Brain microvascular endothelial cell (primary cell): ENCODE measurements at regions not wholly inside any gene's neighbourhood (a gene's known extent, or its start where the extent isn't known, plus 50 kb on each side); places are given as distances from the start of the nearest gene placed in this dataset.

Experiments
- DNase-seq: peaks from one replicate; pipeline ENCODE4 v3.0.0-alpha.2; 2020
- H3K27ac ChIP-seq: fragments of 250-450 bp; sonication (Bioruptor Pico); 2 replicates; pipeline ENCODE4 v1.5.1; 2020; ENCODE audit warnings: mild to moderate bottlenecking, moderate library complexity
- H3K27me3 ChIP-seq: fragments of 250-450 bp; sonication (Bioruptor Pico); replicated peaks from 2 replicates; pipeline ENCODE4 v1.5.1; 2020; ENCODE audit warnings: mild to moderate bottlenecking
- H3K36me3 ChIP-seq: fragments of 250-450 bp; sonication (Bioruptor Pico); replicated peaks from 2 replicates; pipeline ENCODE4 v1.5.1; 2020; ENCODE audit warnings: mild to moderate bottlenecking
- H3K4me3 ChIP-seq: 2 replicates; pipeline ENCODE4 v1.5.1; 2011; ENCODE audit warnings: low read depth, mild to moderate bottlenecking, control low read depth, low read length, moderate library complexity
- in situ Hi-C: cut with HindIII; loops from 2 replicates; pipeline ENCODE4 v1.10.0; 2017; ENCODE audit warnings: low sequenced_read_pairs, low pct_ligation_motif_present
- TF ChIP-seq, protein P1 (sequence below): IDR thresholded peaks from 2 replicates; pipeline ENCODE4 v1.5.1; 2011; ENCODE audit warnings: low read depth, mild to moderate bottlenecking, moderate library complexity, low read length, control low read depth, inconsistent platforms; ENCODE audit errors: missing control alignments

DNA sequence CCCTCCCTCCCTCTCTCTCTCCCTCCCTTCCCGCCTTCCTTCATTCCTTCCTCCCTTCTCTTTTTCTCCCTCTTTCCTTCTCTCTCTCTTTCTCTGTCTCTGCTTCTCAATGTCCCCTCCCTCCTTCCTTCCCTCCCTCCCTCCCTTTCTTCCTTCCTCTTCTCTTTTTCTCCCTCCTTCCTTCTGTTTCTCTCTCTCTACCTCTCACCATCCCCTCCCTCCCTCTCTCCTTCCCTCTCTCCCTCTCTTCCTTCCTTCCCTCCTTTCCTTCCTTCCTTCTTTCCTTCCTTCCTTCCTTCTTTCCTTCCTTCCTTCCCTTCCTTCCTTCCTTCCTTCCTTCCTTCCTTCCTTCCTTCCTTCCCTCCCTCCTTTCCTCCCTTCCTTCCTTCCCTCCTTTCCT is 504.6 kb downstream of the EPHA3 start:
- DNase-seq: no peak
- Histone ChIP-seq H3K36me3 (no peaks in the 10 kb centered on the region), H3K27ac (no peak overlapping the region), H3K27me3 (no peaks in the 10 kb centered on the region), H3K4me3 (no peak overlapping the region)
- TF ChIP-seq, protein P1, sequence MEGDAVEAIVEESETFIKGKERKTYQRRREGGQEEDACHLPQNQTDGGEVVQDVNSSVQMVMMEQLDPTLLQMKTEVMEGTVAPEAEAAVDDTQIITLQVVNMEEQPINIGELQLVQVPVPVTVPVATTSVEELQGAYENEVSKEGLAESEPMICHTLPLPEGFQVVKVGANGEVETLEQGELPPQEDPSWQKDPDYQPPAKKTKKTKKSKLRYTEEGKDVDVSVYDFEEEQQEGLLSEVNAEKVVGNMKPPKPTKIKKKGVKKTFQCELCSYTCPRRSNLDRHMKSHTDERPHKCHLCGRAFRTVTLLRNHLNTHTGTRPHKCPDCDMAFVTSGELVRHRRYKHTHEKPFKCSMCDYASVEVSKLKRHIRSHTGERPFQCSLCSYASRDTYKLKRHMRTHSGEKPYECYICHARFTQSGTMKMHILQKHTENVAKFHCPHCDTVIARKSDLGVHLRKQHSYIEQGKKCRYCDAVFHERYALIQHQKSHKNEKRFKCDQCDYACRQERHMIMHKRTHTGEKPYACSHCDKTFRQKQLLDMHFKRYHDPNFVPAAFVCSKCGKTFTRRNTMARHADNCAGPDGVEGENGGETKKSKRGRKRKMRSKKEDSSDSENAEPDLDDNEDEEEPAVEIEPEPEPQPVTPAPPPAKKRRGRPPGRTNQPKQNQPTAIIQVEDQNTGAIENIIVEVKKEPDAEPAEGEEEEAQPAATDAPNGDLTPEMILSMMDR: no peak
- in situ Hi-C loops: no loop called here

DNA sequence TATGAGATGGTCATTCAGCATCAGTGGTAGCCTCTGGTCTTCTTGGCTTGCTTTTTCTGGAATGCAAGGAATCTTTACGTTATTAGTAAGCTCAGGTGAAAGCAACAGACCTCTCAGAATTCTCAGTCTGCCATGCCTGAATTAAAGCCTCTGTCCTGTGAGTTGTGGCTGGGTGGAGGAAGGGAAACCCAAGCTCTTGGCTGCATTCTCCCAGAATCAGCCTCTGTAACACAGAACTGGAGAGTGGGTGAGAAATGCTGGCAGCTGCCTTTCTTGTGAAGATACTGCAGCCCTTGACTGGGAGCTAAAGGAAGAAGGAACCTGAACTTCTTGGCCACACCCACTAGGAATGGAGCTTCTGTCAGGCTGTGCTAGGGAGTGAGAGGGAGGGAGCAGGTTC is 505.8 kb downstream of the EPHA3 start:
- H3K4me3 ChIP-seq: no peak overlapping the region
- in situ Hi-C loops: no loop called here
- no peak overlapping the region for H3K27ac ChIP-seq
- no peak for DNase-seq
- H3K27me3 ChIP-seq: no peaks in the 10 kb centered on the region
- TF ChIP-seq, protein P1: no peak
- no peaks in the 10 kb centered on the region for H3K36me3 ChIP-seq

DNA sequence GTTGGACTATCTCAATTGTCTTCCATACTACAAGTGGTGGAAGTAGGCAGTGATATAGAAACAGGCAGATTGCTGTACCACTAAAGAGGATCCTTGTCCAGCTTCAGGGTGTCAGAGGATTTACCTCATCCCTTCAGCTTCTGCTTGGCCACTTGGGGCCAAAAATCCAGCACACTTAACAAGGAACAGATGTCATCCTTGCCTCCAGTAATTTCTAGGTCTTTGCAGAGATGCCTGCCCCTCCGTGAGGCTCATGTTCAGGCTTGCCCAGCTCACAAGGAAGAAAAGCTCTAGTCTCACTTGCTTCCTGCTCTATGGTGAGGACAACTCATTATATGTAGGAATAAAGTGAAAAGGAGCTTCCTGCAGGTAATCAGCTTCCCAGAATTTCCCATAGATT is 510.3 kb downstream of the EPHA3 start:
- Histone ChIP-seq H3K36me3 (no peaks in the 10 kb centered on the region), H3K27me3 (no peaks in the 10 kb centered on the region), H3K27ac (no peak overlapping the region), H3K4me3 (no peak overlapping the region)
- TF ChIP-seq, protein P1: no peak
- DNase-seq: no peak
- in situ Hi-C loops: no loop called here

DNA sequence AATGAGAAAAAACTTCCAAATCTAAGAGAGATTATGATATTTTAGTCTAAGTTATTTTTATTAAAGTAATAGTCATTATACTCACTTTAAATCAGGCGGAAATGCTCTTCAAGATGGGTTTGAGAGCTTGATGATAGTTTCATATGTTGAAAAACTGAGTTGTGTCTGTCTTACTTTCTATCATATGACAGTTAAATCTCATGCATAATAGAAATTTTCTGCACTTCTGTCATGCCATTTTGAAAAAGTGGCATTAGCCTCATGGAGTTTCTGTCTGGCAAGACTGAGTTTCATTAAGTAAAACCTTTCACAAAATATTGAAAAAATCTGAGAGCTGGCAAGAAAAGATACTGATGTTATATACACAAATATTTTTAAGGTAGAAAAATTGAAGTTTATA is 511.8 kb downstream of the EPHA3 start:
- TF ChIP-seq, protein P1: no peak
- Histone ChIP-seq H3K36me3 (no peaks in the 10 kb centered on the region), H3K27ac (no peak overlapping the region), H3K4me3 (no peak overlapping the region), H3K27me3 (no peaks in the 10 kb centered on the region)
- in situ Hi-C loops: no loop called here
- DNase-seq: no peak

DNA sequence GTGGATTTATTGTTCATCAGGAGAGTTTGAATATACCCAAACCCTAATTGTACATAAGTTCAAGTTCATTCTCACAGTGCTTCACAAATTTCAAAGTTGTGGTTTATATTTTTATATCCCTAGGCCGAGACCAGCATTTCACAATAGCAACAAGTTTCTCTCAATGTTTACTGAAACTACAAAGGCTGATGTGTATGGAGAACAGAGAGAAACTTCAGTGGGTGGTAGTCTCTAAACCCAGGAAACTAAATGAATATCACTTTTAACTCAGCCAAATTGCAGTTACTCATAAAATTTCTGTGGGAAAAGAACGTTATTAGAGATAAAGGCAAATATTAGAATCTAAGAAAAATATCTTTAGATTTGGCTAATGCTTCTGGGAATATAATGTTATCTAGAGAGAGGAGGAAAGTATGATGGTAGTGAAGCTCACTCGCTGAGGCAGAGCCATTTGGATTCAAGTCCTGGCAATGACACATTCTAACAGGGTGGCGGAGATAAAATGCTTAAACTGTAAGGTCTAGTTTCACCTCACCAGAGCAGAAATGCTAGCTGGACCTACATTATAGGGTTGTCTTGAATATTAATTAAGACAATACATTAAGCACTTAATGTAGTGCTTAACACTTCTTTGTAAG is 514.8 kb downstream of the EPHA3 start:
- H3K27ac ChIP-seq: no peak overlapping the region
- in situ Hi-C loops: no loop called here
- H3K27me3 ChIP-seq: no peaks in the 10 kb centered on the region
- TF ChIP-seq, protein P1: no peak
- H3K4me3 ChIP-seq: no peak overlapping the region
- DNase-seq: no peak
- no peaks in the 10 kb centered on the region for H3K36me3 ChIP-seq

DNA sequence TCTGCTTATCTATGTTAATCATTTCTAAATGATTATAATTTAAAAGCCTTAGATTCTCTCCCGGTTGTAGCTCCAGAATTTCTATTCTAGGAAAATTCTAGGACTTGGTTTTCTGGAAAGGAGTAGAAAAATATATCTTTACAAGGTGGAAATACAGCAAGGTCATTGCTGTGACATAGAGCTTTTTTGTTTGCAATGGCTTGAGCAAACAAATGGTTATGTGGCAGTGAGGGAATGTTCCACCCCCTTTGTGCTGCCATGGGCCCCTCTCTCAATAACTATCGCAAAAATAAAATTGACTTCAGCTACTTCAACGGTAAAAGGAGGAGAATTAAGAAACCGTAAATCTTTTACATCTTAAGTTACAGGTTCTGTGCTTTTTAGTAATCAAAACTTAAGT is 517.1 kb downstream of the EPHA3 start:
- no peak for DNase-seq
- in situ Hi-C loops: no loop called here
- Histone ChIP-seq H3K27ac (no peak overlapping the region), H3K27me3 (no peaks in the 10 kb centered on the region), H3K36me3 (no peaks in the 10 kb centered on the region), H3K4me3 (no peak overlapping the region)
- TF ChIP-seq, protein P1: no peak
